OCI-LY7 (cell line): ENCODE measurements at regions not wholly inside any gene's neighbourhood (a gene's known extent, or its start where the extent isn't known, plus 50 kb on each side); places are given as distances from the start of the nearest gene placed in this dataset.

Experiments
- BruUV-seq: library from RNA; stranded (reverse); fragments of 400-500 nt; replicated peaks from 2 replicates; lab custom pipeline; 2021; lab: Mats Ljungman, UMichigan
- CTCF ChIA-PET: fragments of 300-600 bp; sonication (Branson Sonifier 250); formaldehyde crosslinking; loops from one replicate; lab custom pipeline; 2022; ENCODE audit warnings: antibody characterized with exemption; ENCODE audit not compliant: unreplicated experiment; lab: Charles Lee
- POLR2A ChIA-PET: fragments of 300-600 bp; sonication (Branson Sonifier 250); formaldehyde crosslinking; loops from one replicate; lab custom pipeline; 2022; ENCODE audit warnings: antibody characterized with exemption; lab: Charles Lee
- DNase-seq: peaks from one replicate; pipeline ENCODE4 v3.0.0-alpha.2; 2015; ENCODE audit warnings: low spot score
- H2AFZ ChIP-seq: fragments of 200-600 bp; sonication (generic), shearing (Covaris generic); 2 replicates; pipeline ENCODE4 v1.6.1; 2014; ENCODE audit warnings: mild to moderate bottlenecking, antibody characterized with exemption, low read length, moderate library complexity
- H3K27ac ChIP-seq: fragments of 200-600 bp; sonication (generic); 2 replicates; pipeline ENCODE4 v1.5.1; 2014; ENCODE audit warnings: mixed run types, low read depth, mild to moderate bottlenecking, moderate library complexity, low read length, inconsistent platforms; ENCODE audit not compliant: poor library complexity, severe bottlenecking
- H3K36me3 ChIP-seq: fragments of 200-600 bp; sonication (generic); 2 replicates; pipeline ENCODE4 v1.6.1; 2014; ENCODE audit warnings: mild to moderate bottlenecking, antibody characterized with exemption, low read length, moderate library complexity, mixed read lengths; ENCODE audit not compliant: insufficient read depth
- H3K4me1 ChIP-seq: fragments of 200-600 bp; sonication (generic); 2 replicates; pipeline ENCODE4 v1.5.1; 2014; ENCODE audit warnings: mild to moderate bottlenecking, low read length; ENCODE audit not compliant: insufficient read depth, poor library complexity, severe bottlenecking
- H3K4me2 ChIP-seq: fragments of 200-600 bp; sonication (generic); 2 replicates; pipeline ENCODE4 v1.6.1; 2014; ENCODE audit warnings: mild to moderate bottlenecking, low read length
- H3K4me3 ChIP-seq: fragments of 200-600 bp; sonication (generic); 2 replicates; pipeline ENCODE4 v1.5.1; 2014; ENCODE audit warnings: mild to moderate bottlenecking, low read depth, low read length; ENCODE audit not compliant: poor library complexity, severe bottlenecking
- H3K79me2 ChIP-seq: fragments of 200-600 bp; sonication (generic); 2 replicates; pipeline ENCODE4 v1.6.1; 2016; ENCODE audit warnings: low read depth, mild to moderate bottlenecking, low read length, moderate library complexity, mixed read lengths; ENCODE audit not compliant: insufficient read depth
- H3K9me2 ChIP-seq: fragments of 200-600 bp; sonication (generic); 2 replicates; pipeline ENCODE4 v1.6.1; 2016; ENCODE audit warnings: mild to moderate bottlenecking, low read length, mixed read lengths; ENCODE audit not compliant: insufficient read depth
- H3K9me3 ChIP-seq: fragments of 200-600 bp; sonication (generic); 2 replicates; pipeline ENCODE4 v1.6.1; 2014; ENCODE audit warnings: mild to moderate bottlenecking, mixed run types, low read length, mixed read lengths
- H4K20me1 ChIP-seq: fragments of 200-600 bp; sonication (generic); 2 replicates; pipeline ENCODE4 v1.6.1; 2014; ENCODE audit warnings: mild to moderate bottlenecking, antibody characterized with exemption, low read length, moderate library complexity, mixed read lengths; ENCODE audit not compliant: insufficient read depth
- EZH2phosphoT487 ChIP-seq: fragments of 200-600 bp; sonication (generic); IDR thresholded peaks from 2 replicates; pipeline ENCODE4 v1.6.1; 2018; ENCODE audit warnings: low read depth, borderline replicate concordance, mild to moderate bottlenecking, mixed run types, antibody characterized with exemption, low read length, moderate library complexity, mixed read lengths
- intact Hi-C: fragments of 100-400 bp; cut with micrococcal nuclease; formaldehyde crosslinking; loops from one replicate; pipeline ENCODE4 v1.10.0; 2022; ENCODE audit not compliant: unreplicated experiment
- TF ChIP-seq, protein P1 (sequence below): fragments of 200-600 bp; sonication (generic); conservative IDR thresholded peaks from 2 replicates; pipeline ENCODE4 v1.5.1; 2014; ENCODE audit warnings: mild to moderate bottlenecking, antibody characterized with exemption, low read length, moderate library complexity, mixed read lengths

DNA sequence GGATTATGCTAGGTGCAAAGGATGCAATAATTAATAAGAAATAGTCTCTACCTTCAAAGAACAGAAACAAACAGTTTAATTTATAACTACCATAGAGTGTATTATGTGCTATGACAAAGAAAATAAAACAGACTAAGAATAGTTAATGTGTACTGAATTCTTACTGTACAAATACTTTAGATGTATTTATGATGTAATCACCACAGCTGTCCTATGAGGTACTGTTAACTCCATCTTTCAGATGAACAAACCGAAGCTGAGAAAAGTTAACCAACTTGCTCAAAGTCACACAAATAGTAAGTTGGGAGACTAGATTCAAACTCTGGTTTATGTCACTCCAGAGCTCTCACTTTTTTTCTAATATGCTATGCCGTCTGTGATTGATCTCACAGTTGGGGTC, 77.0 kb upstream of the FGGY start:
- Histone ChIP-seq H3K79me2 (no peaks in the 10 kb centered on the region), H3K4me1 (no peaks in the 10 kb centered on the region), H3K27ac (no peak overlapping the region), H3K4me3 (no peak overlapping the region), H2AFZ (no peak overlapping the region), H3K4me2 (no peak overlapping the region), H3K9me3 (no peaks in the 10 kb centered on the region), H4K20me1 (no peaks in the 10 kb centered on the region), H3K9me2 (no peaks in the 10 kb centered on the region), H3K36me3 (no peaks in the 10 kb centered on the region)
- TF ChIP-seq, protein P1, sequence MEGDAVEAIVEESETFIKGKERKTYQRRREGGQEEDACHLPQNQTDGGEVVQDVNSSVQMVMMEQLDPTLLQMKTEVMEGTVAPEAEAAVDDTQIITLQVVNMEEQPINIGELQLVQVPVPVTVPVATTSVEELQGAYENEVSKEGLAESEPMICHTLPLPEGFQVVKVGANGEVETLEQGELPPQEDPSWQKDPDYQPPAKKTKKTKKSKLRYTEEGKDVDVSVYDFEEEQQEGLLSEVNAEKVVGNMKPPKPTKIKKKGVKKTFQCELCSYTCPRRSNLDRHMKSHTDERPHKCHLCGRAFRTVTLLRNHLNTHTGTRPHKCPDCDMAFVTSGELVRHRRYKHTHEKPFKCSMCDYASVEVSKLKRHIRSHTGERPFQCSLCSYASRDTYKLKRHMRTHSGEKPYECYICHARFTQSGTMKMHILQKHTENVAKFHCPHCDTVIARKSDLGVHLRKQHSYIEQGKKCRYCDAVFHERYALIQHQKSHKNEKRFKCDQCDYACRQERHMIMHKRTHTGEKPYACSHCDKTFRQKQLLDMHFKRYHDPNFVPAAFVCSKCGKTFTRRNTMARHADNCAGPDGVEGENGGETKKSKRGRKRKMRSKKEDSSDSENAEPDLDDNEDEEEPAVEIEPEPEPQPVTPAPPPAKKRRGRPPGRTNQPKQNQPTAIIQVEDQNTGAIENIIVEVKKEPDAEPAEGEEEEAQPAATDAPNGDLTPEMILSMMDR = no peak
- TF ChIP-seq EZH2phosphoT487 = no peak
- ChIA-PET CTCF (no interaction called here), POLR2A (no interaction called here)
- BruUV-seq = no TSS peak
- DNase-seq = no peak
- intact Hi-C loops = no loop called here

DNA sequence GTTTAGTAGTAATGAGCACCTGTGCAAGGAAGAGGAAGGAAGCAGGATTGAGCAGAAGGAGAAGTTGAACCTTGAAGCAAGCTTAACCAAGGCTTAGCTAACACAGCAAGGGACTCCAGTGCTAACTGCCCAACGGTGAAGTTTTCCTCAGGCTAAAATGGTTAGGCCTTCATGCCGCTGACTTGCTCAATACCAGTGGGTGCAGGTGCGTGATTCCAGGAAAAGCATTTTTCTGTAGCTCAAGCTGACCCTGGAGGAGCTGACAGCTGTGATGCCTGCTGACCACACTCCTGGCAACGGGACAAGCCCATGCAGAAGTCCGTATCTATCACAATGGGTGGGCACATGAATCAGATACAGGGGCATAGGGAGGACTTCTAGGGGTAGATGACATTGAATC, 76.5 kb upstream of the FGGY start:
- CTCF ChIA-PET = no interaction called here
- H3K4me2 ChIP-seq = no peak overlapping the region
- no peaks in the 10 kb centered on the region for H3K9me2 ChIP-seq
- POLR2A ChIA-PET = no interaction called here
- H2AFZ ChIP-seq = no peak overlapping the region
- H4K20me1 ChIP-seq = no peaks in the 10 kb centered on the region
- intact Hi-C loops = no loop called here
- DNase-seq = no peak
- no peak overlapping the region for H3K27ac ChIP-seq
- no peaks in the 10 kb centered on the region for H3K36me3 ChIP-seq
- no peak overlapping the region for H3K4me3 ChIP-seq
- no peaks in the 10 kb centered on the region for H3K4me1 ChIP-seq
- no peaks in the 10 kb centered on the region for H3K79me2 ChIP-seq
- TF ChIP-seq, protein P1 = no peak
- TF ChIP-seq EZH2phosphoT487 = no peak
- BruUV-seq = no TSS peak
- no peaks in the 10 kb centered on the region for H3K9me3 ChIP-seq

DNA sequence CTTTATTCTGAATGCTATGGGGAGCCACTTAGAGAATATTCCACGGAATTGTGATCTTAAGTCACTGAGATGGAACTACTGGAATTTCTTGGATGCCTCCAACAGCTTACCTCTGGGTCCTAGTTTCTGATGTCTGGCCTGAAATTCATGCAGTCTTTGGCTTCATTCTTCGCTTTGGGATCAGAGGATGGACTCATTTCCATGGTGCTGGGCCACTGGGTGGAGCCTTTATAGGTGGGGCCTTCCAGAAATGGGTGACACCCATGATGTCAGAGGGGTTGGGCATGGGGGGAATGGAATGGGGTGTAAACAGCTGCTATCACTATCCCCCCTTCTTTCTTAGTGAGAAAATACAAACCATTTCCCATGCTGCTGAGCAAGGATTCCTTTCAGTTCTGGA, 73.7 kb upstream of the FGGY start:
- Histone ChIP-seq H3K79me2 (no peaks in the 10 kb centered on the region), H4K20me1 (no peaks in the 10 kb centered on the region), H3K9me3 (no peaks in the 10 kb centered on the region), H3K4me2 (no peak overlapping the region), H3K4me1 (no peaks in the 10 kb centered on the region), H3K9me2 (no peaks in the 10 kb centered on the region), H2AFZ (no peak overlapping the region), H3K27ac (no peak overlapping the region), H3K4me3 (no peak overlapping the region), H3K36me3 (no peaks in the 10 kb centered on the region)
- POLR2A ChIA-PET = interaction anchor here (1.3 kb wide), 1 partner anchor 10 kb away, joined by 3 read pairs; no protein-coding TSS in a partner anchor
- CTCF ChIA-PET = no interaction called here
- DNase-seq = no peak
- TF ChIP-seq, protein P1 = no peak
- TF ChIP-seq EZH2phosphoT487 = no peak
- no TSS peak for BruUV-seq
- intact Hi-C loops = no loop called here
